Breast epithelium (tissue), 3 donors: ENCODE measurements at regions not wholly inside any gene's neighbourhood (a gene's known extent, or its start where the extent isn't known, plus 50 kb on each side); places are given as distances from the start of the nearest gene placed in this dataset.

Source experiments
- CTCF ChIP-seq, 3 donors: fragments of 450-650 bp; IDR thresholded peaks; one replicate each; pipeline ENCODE4 v1.5.1; 2016 to 2017; ENCODE audit warnings: antibody characterized with exemption in 3 of 3, mild to moderate bottlenecking in 3 of 3, moderate library complexity in 3 of 3
- POLR2A ChIP-seq: fragments of 450-650 bp; IDR thresholded peaks from one replicate; pipeline ENCODE4 v1.6.1; 2016; ENCODE audit warnings: antibody characterized with exemption, mild to moderate bottlenecking, moderate library complexity

GRCh38 chr11:116239247-116239646, 533.5 kb downstream of the BUD13 start:
- TF ChIP-seq POLR2A (no peak), CTCF (IDR thresholded peaks at IDR 0.05) (no peak)
